B cell (primary cell): ENCODE measurements at regions not wholly inside any gene's neighbourhood (a gene's known extent, or its start where the extent isn't known, plus 50 kb on each side); places are given as distances from the start of the nearest gene placed in this dataset.
"Not testable (repeated sequence)": the region's sequence is repeated elsewhere in the genome, so short reads cannot be mapped to it uniquely, and the experiment has no call there.

ENCODE experiments used
- ATAC-seq: fragments of 200-7000 bp; cut with Tn5 transposase; one replicate; pipeline ENCODE4 v1.10.0; 2021; ENCODE audit warnings: low read depth, mild to moderate bottlenecking, moderate number of reproducible peaks, moderate library complexity
- CTCF ChIA-PET: fragments of 350-600 bp; sonication (Branson Sonifier 250); formaldehyde crosslinking; loops from one replicate; lab custom pipeline; 2021; ENCODE audit warnings: antibody characterized with exemption, inconsistent platforms; lab: Charles Lee
- POLR2A ChIA-PET: fragments of 350-600 bp; sonication (Branson Sonifier 250); formaldehyde crosslinking; loops from one replicate; lab custom pipeline; 2021; ENCODE audit warnings: antibody characterized with exemption; lab: Charles Lee
- DNase-seq: peaks from one replicate; pipeline ENCODE4 v3.0.0; 2013
- H2AFZ ChIP-seq: 2 replicates; pipeline ENCODE4 v1.6.1; 2012; ENCODE audit warnings: mild to moderate bottlenecking, low read depth, low read length; ENCODE audit not compliant: insufficient read depth, poor library complexity, severe bottlenecking
- H3K27ac ChIP-seq, 2 donors: 1 replicate in 1 of 2; 2 replicates in 1 of 2; pipeline ENCODE4 v1.5.1; 2012 to 2013; ENCODE audit warnings: low read length in 2 of 2, mild to moderate bottlenecking in 2 of 2, moderate library complexity in 1 of 2
- H3K27me3 ChIP-seq, 4 experiments: fragments of 200-600 bp in 1 of 4; sonication (generic) in 1 of 4; replicated peaks in 1 of 4; 1 replicate in 2 of 4; 2 replicates in 2 of 4; pipeline versions ENCODE4 v1.6.1 to v1.7.0; 2013 to 2016; ENCODE audit warnings: low read length in 3 of 4, mild to moderate bottlenecking in 2 of 4, mixed read lengths in 1 of 4, moderate library complexity in 1 of 4; ENCODE audit not compliant: insufficient read depth in 4 of 4, control insufficient read depth in 3 of 4; ENCODE audit errors: control extremely low read depth in 1 of 4
- H3K36me3 ChIP-seq, 2 experiments: replicated peaks in 1 of 2; 1 replicate in 1 of 2; 2 replicates in 1 of 2; pipeline versions ENCODE4 v1.6.1 to v1.7.1; 2013; ENCODE audit warnings: low read length in 1 of 2; ENCODE audit not compliant: insufficient read depth in 2 of 2, control insufficient read depth in 1 of 2; ENCODE audit errors: control extremely low read depth in 1 of 2, extremely low read depth in 1 of 2
- H3K4me1 ChIP-seq, 2 donors: fragments of 200-600 bp in 1 of 2; sonication (generic) in 1 of 2; 1 replicate in 1 of 2; 2 replicates in 1 of 2; pipeline versions ENCODE4 v1.5.1 to v1.6.1; 2013 to 2017; ENCODE audit warnings: low read length in 2 of 2; ENCODE audit not compliant: control insufficient read depth in 2 of 2, insufficient read depth in 2 of 2
- H3K4me2 ChIP-seq: replicated peaks from 2 replicates; pipeline ENCODE3; 2012; ENCODE audit warnings: mild to moderate bottlenecking, low read depth, low read length; ENCODE audit not compliant: poor library complexity, severe bottlenecking
- H3K4me3 ChIP-seq, 5 experiments: fragments of 200-600 bp in 1 of 5; sonication (generic) in 1 of 5; 1 replicate in 3 of 5; 2 replicates in 2 of 5; pipeline versions ENCODE4 v1.5.1 to v1.7.0; 2011 to 2016; ENCODE audit warnings: low read length in 4 of 5, mild to moderate bottlenecking in 4 of 5, low read depth in 2 of 5, control low read depth in 1 of 5, moderate library complexity in 1 of 5; ENCODE audit not compliant: insufficient read depth in 1 of 5; ENCODE audit errors: control extremely low read depth in 1 of 5, extremely low read depth in 1 of 5
- H3K79me2 ChIP-seq: fragments of 200-600 bp; sonication (generic); one replicate; pipeline ENCODE4 v1.6.0; 2016; ENCODE audit warnings: low read length; ENCODE audit not compliant: control insufficient read depth, insufficient read depth
- H3K9ac ChIP-seq: fragments of 200-600 bp; sonication (generic); 2 replicates; pipeline ENCODE4 v1.6.1; 2017; ENCODE audit warnings: mild to moderate bottlenecking, low read length, moderate library complexity
- H3K9me3 ChIP-seq, 3 donors: one replicate each; pipeline versions ENCODE4 v1.6.1 to v1.7.1; 2013; ENCODE audit warnings: low read length in 2 of 3; ENCODE audit not compliant: control insufficient read depth in 2 of 3, insufficient read depth in 1 of 3; ENCODE audit errors: control extremely low read depth in 1 of 3
- H4K20me1 ChIP-seq: 2 replicates; pipeline ENCODE4 v1.6.0; 2012; ENCODE audit warnings: mild to moderate bottlenecking, low read length; ENCODE audit not compliant: insufficient read depth, control insufficient read depth, poor library complexity, severe bottlenecking
- H3K27ac Mint-ChIP-seq: one replicate; pipeline ENCODE4 v1.8.0; 2021; ENCODE audit warnings: mixed read lengths
- H3K27me3 Mint-ChIP-seq: one replicate; pipeline ENCODE4 v1.8.0; 2021; ENCODE audit warnings: mixed read lengths
- H3K4me1 Mint-ChIP-seq: one replicate; pipeline ENCODE4 v1.8.0; 2021; ENCODE audit warnings: mixed read lengths
- H3K4me3 Mint-ChIP-seq: one replicate; pipeline ENCODE4 v1.8.0; 2021; ENCODE audit warnings: mixed read lengths
- H3K9me3 Mint-ChIP-seq: one replicate; pipeline ENCODE4 v1.8.0; 2022; ENCODE audit warnings: mixed read lengths; ENCODE audit not compliant: insufficient read depth
- EZH2 ChIP-seq: IDR thresholded peaks from 2 replicates; pipeline ENCODE4 v1.6.1; 2012; ENCODE audit warnings: borderline replicate concordance, low read depth, mild to moderate bottlenecking, moderate library complexity, low read length; ENCODE audit not compliant: insufficient read depth, poor library complexity, severe bottlenecking
- WGBS: methylation state at CpG from one replicate; pipeline ENCODE4 v1.1.5; 2013; ENCODE audit warnings: missing lambda C conversion rate; ENCODE audit not compliant: insufficient coverage; 5-methylcytosine and 5-hydroxymethylcytosine counted together
- intact Hi-C: fragments of 100-400 bp; cut with micrococcal nuclease; formaldehyde crosslinking; loops from one replicate; pipeline ENCODE4 v1.10.0; 2022
- TF ChIP-seq, protein P1 (sequence below): fragments of 200-600 bp; IDR thresholded peaks from one replicate; pipeline ENCODE4 v1.8.0; 2022; ENCODE audit warnings: antibody characterized with exemption, mild to moderate bottlenecking

DNA sequence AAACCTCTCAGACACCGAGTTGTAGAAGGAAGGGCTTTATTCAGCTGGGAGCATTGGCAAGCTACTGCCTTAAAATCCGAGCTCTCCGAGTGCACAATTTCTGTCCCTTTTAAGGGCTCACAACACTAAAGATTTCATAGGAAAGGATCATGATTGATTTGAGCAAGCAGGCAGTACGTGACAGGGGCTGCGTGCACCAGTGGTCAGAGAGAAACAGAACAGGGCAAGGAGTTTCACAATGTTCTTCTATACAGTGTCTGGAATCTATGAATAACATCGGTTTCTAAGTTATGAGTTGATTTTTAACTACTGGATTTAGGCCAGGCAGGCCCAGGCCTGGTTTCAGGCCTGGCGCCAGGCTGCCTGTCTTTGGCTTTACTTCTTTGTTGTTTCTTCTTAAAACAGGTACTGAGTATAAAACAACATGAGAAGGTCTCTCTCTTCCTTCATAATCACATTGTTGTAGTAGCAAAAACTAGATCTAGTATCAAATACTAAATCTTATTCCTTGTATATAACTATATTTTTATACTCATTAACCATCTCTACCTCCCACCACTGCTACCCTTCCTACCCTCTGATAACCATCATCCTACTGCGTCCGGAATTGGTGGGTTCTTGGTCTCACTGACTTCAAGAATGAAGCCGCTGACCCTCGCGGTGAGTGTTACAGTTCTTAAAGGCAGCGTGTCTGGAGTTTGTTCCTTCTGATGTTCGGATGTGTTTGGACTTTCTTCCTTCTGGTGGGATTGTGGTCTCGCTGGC lies 1212.5 kb downstream of the OTOL1 start:
- DNase-seq, H4K20me1 ChIP-seq, H3K27me3 Mint-ChIP-seq, H3K4me3 ChIP-seq, H3K27ac Mint-ChIP-seq, CTCF ChIA-PET, H3K4me2 ChIP-seq, H3K36me3 ChIP-seq, H3K9me3 Mint-ChIP-seq, intact Hi-C loops, H3K4me1 Mint-ChIP-seq, H2AFZ ChIP-seq, H3K9ac ChIP-seq, H3K27ac ChIP-seq, POLR2A ChIA-PET, H3K79me2 ChIP-seq, ATAC-seq, H3K4me3 Mint-ChIP-seq, H3K4me1 ChIP-seq, H3K27me3 ChIP-seq: not testable (repeated sequence)
- WGBS, result 99% methylated on average over 9 of the region's 15 CpGs
- peaks cover 0 to 11% (median 0%) of the 10 kb centered on the region in 3 donors for H3K9me3 ChIP-seq

DNA sequence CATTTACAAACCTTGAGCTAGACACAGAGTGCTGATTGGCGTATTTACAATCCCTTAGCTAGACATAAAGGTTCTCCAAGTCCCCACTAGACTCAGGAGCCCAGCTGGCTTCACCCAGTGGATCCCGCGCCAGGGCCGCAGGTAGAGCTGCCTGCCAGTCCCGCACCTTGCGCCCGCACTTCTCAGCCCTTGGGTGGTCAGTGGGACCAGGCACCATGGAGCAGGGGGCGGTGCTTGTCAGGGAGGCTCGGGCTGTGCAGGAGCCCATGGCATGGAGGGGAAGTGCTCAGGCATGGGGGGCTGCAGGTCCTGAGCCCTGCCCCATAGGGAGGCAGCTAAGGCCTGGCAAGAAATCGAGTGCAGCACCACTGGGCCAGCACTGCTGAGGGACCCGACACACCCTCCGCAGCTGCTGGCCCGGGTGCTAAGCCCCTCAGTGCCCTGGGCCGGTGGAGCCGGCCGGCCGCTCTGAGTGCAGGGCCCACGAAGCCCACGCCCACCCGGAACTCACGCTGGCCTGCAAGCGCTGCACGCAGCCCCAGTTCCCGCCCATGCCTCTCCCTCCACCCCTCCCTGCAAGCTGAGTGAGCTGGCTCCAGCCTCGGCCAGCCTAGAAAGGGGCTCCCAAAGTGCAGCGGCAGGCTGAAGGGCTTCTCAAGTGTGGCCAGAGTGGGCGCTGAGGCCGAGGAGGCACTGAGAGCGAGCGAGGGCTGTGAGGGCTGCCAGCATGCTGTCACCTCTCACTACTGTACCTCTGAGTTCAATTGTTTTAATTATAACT lies 1213.9 kb downstream of the OTOL1 start:
- Histone ChIP-seq H3K4me2 (no peak overlapping the region), H3K36me3 (no peaks in the 10 kb centered on the region), H4K20me1 (no peaks in the 10 kb centered on the region), H3K27ac (no peak overlapping the region), H2AFZ (no peak overlapping the region), H3K9ac (no peak overlapping the region), H3K4me3 (no peak overlapping the region), H3K9me3 (peaks cover 0 to 11% (median 0%) of the 10 kb centered on the region in 3 donors), H3K79me2 (no peaks in the 10 kb centered on the region), H3K27me3 (no peaks in the 10 kb centered on the region), H3K4me1 (no peaks in the 10 kb centered on the region)
- intact Hi-C loops, result no loop called here
- H3K4me3 Mint-ChIP-seq, result no peak overlapping the region
- no peak overlapping the region for H3K27ac Mint-ChIP-seq
- 95% methylated on average over 28 of the region's 30 CpGs for WGBS
- ChIA-PET CTCF (no interaction called here), POLR2A (no interaction called here)
- TF ChIP-seq EZH2, result no peak
- TF ChIP-seq, protein P1, sequence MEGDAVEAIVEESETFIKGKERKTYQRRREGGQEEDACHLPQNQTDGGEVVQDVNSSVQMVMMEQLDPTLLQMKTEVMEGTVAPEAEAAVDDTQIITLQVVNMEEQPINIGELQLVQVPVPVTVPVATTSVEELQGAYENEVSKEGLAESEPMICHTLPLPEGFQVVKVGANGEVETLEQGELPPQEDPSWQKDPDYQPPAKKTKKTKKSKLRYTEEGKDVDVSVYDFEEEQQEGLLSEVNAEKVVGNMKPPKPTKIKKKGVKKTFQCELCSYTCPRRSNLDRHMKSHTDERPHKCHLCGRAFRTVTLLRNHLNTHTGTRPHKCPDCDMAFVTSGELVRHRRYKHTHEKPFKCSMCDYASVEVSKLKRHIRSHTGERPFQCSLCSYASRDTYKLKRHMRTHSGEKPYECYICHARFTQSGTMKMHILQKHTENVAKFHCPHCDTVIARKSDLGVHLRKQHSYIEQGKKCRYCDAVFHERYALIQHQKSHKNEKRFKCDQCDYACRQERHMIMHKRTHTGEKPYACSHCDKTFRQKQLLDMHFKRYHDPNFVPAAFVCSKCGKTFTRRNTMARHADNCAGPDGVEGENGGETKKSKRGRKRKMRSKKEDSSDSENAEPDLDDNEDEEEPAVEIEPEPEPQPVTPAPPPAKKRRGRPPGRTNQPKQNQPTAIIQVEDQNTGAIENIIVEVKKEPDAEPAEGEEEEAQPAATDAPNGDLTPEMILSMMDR, result no peak
- H3K27me3 Mint-ChIP-seq, result no peaks in the 10 kb centered on the region
- no peak for ATAC-seq
- H3K4me1 Mint-ChIP-seq, result no peaks in the 10 kb centered on the region
- no peak for DNase-seq
- H3K9me3 Mint-ChIP-seq, result peaks cover 2% of the 10 kb centered on the region

DNA sequence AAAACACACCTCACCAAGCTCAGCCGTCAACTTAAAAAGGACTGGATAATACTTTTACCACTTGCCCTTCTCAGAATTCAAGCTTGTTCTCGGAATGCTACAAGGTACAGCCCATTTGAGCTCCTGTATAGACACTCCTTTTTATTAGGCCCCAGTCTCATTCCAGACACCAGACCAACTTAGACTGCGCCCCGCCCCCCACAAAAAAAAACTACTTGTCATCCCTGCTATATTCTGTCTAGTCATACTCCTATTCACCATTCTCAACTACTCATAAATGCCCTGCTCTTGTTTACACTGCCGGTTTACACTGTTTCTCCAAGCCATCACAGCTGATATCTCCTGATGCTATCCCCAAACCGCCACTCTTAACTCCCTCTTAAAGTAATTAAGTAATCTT lies 1220.5 kb downstream of the OTOL1 start:
- ATAC-seq, H3K4me1 ChIP-seq: not testable (repeated sequence)
- WGBS, result 47% methylated on average over 2 of the region's 6 CpGs

More for the DNA sequence above, 1220.5 kb downstream of the OTOL1 start:
- H3K27ac ChIP-seq, POLR2A ChIA-PET, H3K9me3 Mint-ChIP-seq, H3K4me1 Mint-ChIP-seq, H3K9me3 ChIP-seq, H3K36me3 ChIP-seq, H3K27ac Mint-ChIP-seq, CTCF ChIA-PET, H3K9ac ChIP-seq, intact Hi-C loops, H2AFZ ChIP-seq, H3K27me3 ChIP-seq, H3K79me2 ChIP-seq, H3K4me3 ChIP-seq, H3K27me3 Mint-ChIP-seq, DNase-seq, H3K4me2 ChIP-seq, H4K20me1 ChIP-seq, H3K4me3 Mint-ChIP-seq: not testable (repeated sequence)
